Neutrophil (primary cell): ENCODE measurements at regions not wholly inside any gene's neighbourhood (a gene's known extent, or its start where the extent isn't known, plus 50 kb on each side); places are given as distances from the start of the nearest gene placed in this dataset.

ENCODE experiments used
- H3K27ac ChIP-seq: fragments of 200-600 bp; sonication (generic); 2 replicates; pipeline ENCODE4 v1.5.1; 2016; ENCODE audit warnings: mild to moderate bottlenecking, moderate library complexity
- H3K27me3 ChIP-seq: fragments of 200-600 bp; sonication (generic); 2 replicates; pipeline ENCODE4 v1.6.0; 2016; ENCODE audit warnings: mild to moderate bottlenecking
- H3K36me3 ChIP-seq: fragments of 200-600 bp; sonication (generic); 2 replicates; pipeline ENCODE4 v1.5.1; 2017
- H3K4me1 ChIP-seq, 2 experiments: fragments of 200-600 bp in 1 of 2; sonication (generic) in 1 of 2; 1 replicate in 1 of 2; 2 replicates in 1 of 2; pipeline versions ENCODE4 v1.5.1 to v1.6.1; 2013 to 2016; ENCODE audit warnings: low read depth in 1 of 2, low read length in 1 of 2, mild to moderate bottlenecking in 1 of 2, moderate library complexity in 1 of 2; ENCODE audit not compliant: control insufficient read depth in 1 of 2, insufficient read depth in 1 of 2
- H3K4me3 ChIP-seq, 2 experiments: fragments of 200-600 bp in 1 of 2; sonication (generic) in 1 of 2; 1 replicate in 1 of 2; 2 replicates in 1 of 2; pipeline ENCODE4 v1.5.1; 2013 to 2016; ENCODE audit warnings: low read depth in 1 of 2, low read length in 1 of 2, mild to moderate bottlenecking in 1 of 2, moderate library complexity in 1 of 2
- H3K9me3 ChIP-seq: fragments of 200-600 bp; sonication (generic); 2 replicates; pipeline ENCODE4 v1.5.1; 2016
- CTCF ChIP-seq: fragments of 200-600 bp; sonication (generic); IDR thresholded peaks from 2 replicates; pipeline ENCODE4 v1.5.1; 2016; ENCODE audit warnings: antibody characterized with exemption

- no peak for TF ChIP-seq CTCF
- no peak overlapping the region for H3K27ac ChIP-seq
- no peaks in the 10 kb centered on the region for H3K4me1 ChIP-seq
- no peak overlapping the region for H3K4me3 ChIP-seq
- H3K27me3 ChIP-seq, result no peaks in the 10 kb centered on the region
- H3K36me3 ChIP-seq, result no peaks in the 10 kb centered on the region
- no peaks in the 10 kb centered on the region for H3K9me3 ChIP-seq
Observed at GRCh38 chr12:131455581-131456110, 255.2 kb upstream of the SFSWAP start.

DNA sequence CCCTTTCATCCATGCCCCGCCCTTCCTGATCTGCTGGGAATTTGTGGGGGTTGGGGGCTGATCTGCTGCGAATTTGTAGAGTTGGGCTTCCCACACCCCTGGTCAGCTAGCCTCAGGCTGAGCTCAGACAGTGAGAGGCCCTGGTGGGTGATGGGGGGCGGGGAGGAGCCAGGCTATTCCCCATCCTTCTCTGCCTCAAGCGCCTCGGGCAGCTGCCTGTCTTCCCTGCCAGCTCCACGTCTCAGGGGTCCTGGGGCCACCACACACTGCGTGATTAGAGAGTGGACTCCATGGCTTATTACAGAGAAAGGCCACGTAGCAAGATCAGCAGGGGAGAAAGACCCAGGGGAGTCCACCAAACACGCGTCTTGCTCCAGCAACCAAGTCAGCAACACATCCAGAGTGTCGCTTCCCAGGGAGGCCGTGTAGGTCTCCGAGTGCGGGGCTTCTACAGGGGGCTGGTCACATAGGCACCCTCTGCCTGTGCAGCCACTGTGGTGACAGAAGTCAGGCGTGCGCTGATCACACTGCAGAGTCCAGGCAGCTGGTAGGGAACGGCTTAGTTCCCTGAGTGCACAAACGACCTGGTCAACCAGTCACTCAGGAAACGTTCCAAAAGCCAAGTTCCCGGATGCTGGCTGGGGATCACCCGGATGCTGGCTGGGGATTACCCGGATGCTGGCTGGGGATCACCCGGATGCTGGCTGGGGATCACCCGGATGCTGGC, 254.4 kb upstream of the SFSWAP start:
- Histone ChIP-seq H3K27me3 (no peaks in the 10 kb centered on the region), H3K9me3 (no peaks in the 10 kb centered on the region), H3K4me3 (no peak overlapping the region), H3K27ac (no peak overlapping the region), H3K36me3 (no peaks in the 10 kb centered on the region), H3K4me1 (no peaks in the 10 kb centered on the region)
- TF ChIP-seq CTCF, result no peak

GRCh38 chr12:131457028-131457310, 253.9 kb upstream of the SFSWAP start:
- H3K27me3 ChIP-seq, result no peaks in the 10 kb centered on the region
- no peak for TF ChIP-seq CTCF
- H3K27ac ChIP-seq, result no peak overlapping the region
- H3K4me3 ChIP-seq, result no peak overlapping the region
- no peaks in the 10 kb centered on the region for H3K4me1 ChIP-seq
- H3K9me3 ChIP-seq, result no peaks in the 10 kb centered on the region
- no peaks in the 10 kb centered on the region for H3K36me3 ChIP-seq

GRCh38 chr12:131457331-131458047, 253.4 kb upstream of the SFSWAP start:
- Histone ChIP-seq H3K4me3 (no peak overlapping the region), H3K4me1 (no peaks in the 10 kb centered on the region), H3K36me3 (no peaks in the 10 kb centered on the region), H3K27ac (no peak overlapping the region), H3K27me3 (no peaks in the 10 kb centered on the region), H3K9me3 (no peaks in the 10 kb centered on the region)
- no peak for TF ChIP-seq CTCF

GRCh38 chr12:131458048-131458374, 252.9 kb upstream of the SFSWAP start:
- H3K27me3 ChIP-seq, result no peaks in the 10 kb centered on the region
- no peaks in the 10 kb centered on the region for H3K36me3 ChIP-seq
- no peaks in the 10 kb centered on the region for H3K9me3 ChIP-seq
- H3K4me3 ChIP-seq, result no peak overlapping the region
- no peak overlapping the region for H3K27ac ChIP-seq
- no peak for TF ChIP-seq CTCF
- no peaks in the 10 kb centered on the region for H3K4me1 ChIP-seq
